Karpas-422 (cell line): ENCODE measurements at regions not wholly inside any gene's neighbourhood (a gene's known extent, or its start where the extent isn't known, plus 50 kb on each side); places are given as distances from the start of the nearest gene placed in this dataset.

Experiments
- DNase-seq: peaks from one replicate; pipeline ENCODE4 v3.0.0-alpha.2; 2015
- H2AFZ ChIP-seq: fragments of 200-600 bp; sonication (generic); 2 replicates; pipeline ENCODE4 v1.6.1; 2014; ENCODE audit warnings: antibody characterized with exemption, low read length, mixed read lengths
- H3K27ac ChIP-seq: fragments of 200-600 bp; sonication (generic); 2 replicates; pipeline ENCODE4 v1.5.1; 2014; ENCODE audit warnings: mild to moderate bottlenecking, low read length, moderate library complexity
- H3K27me3 ChIP-seq: fragments of 200-600 bp; sonication (generic); 2 replicates; pipeline ENCODE4 v1.6.1; 2014; ENCODE audit warnings: low read length, mixed read lengths
- H3K36me3 ChIP-seq: fragments of 200-600 bp; sonication (generic); 2 replicates; pipeline ENCODE4 v1.6.1; 2014; ENCODE audit warnings: low read length, mixed read lengths; ENCODE audit not compliant: insufficient read depth
- H3K4me1 ChIP-seq: fragments of 200-600 bp; sonication (generic); 2 replicates; pipeline ENCODE4 v1.6.1; 2014; ENCODE audit warnings: mild to moderate bottlenecking, low read length, mixed read lengths
- H3K4me2 ChIP-seq: fragments of 200-600 bp; sonication (generic); 2 replicates; pipeline ENCODE4 v1.6.1; 2014; ENCODE audit warnings: low read length, low read depth, mild to moderate bottlenecking; ENCODE audit not compliant: poor library complexity, severe bottlenecking
- H3K4me3 ChIP-seq: fragments of 200-600 bp; sonication (generic); 2 replicates; pipeline ENCODE4 v1.5.1; 2014; ENCODE audit warnings: mild to moderate bottlenecking, antibody characterized with exemption, low read length, mixed read lengths
- H3K79me2 ChIP-seq: fragments of 200-600 bp; sonication (generic); 2 replicates; pipeline ENCODE4 v1.6.1; 2014; ENCODE audit warnings: mild to moderate bottlenecking, low read length, mixed read lengths
- H3K9ac ChIP-seq: fragments of 200-600 bp; sonication (generic); 2 replicates; pipeline ENCODE4 v1.6.0; 2014; ENCODE audit warnings: low read length
- H3K9me2 ChIP-seq: fragments of 200-600 bp; sonication (generic), shearing (Covaris generic); replicated peaks from 2 replicates; pipeline ENCODE4 v1.6.0; 2014; ENCODE audit warnings: mild to moderate bottlenecking, low read length, moderate library complexity; ENCODE audit not compliant: insufficient read depth
- H3K9me3 ChIP-seq: fragments of 300-700, 200-600 bp; sonication (generic); 2 replicates; pipeline ENCODE4 v1.6.1; 2014; ENCODE audit warnings: low read length, mixed read lengths
- H4K20me1 ChIP-seq: fragments of 200-600 bp; sonication (generic); 2 replicates; pipeline ENCODE4 v1.6.1; 2014; ENCODE audit warnings: mild to moderate bottlenecking, antibody characterized with exemption, low read length, low read depth; ENCODE audit not compliant: insufficient read depth

GRCh38 chr10:91071786-91072185, 148.7 kb upstream of the PCGF5 start:
- no peaks in the 10 kb centered on the region for H3K27me3 ChIP-seq
- no peak for DNase-seq
- no peaks in the 10 kb centered on the region for H4K20me1 ChIP-seq

GRCh38 chr10:91073286-91073979, 147.0 kb upstream of the PCGF5 start:
- Histone ChIP-seq H3K27ac (no peak overlapping the region), H3K9me2 (no peaks in the 10 kb centered on the region), H2AFZ (no peak overlapping the region), H3K27me3 (no peaks in the 10 kb centered on the region), H3K4me2 (no peak overlapping the region), H3K79me2 (no peaks in the 10 kb centered on the region), H3K4me3 (no peak overlapping the region), H4K20me1 (no peaks in the 10 kb centered on the region), H3K9ac (no peak overlapping the region), H3K4me1 (no peaks in the 10 kb centered on the region), H3K36me3 (no peaks in the 10 kb centered on the region), H3K9me3 (no peaks in the 10 kb centered on the region)
- DNase-seq: no peak

More at GRCh38 chr10:91071786-91072185, 148.7 kb upstream of the PCGF5 start:
- H3K9ac ChIP-seq: no peak overlapping the region
- H3K4me3 ChIP-seq: no peak overlapping the region
- H3K4me2 ChIP-seq: no peak overlapping the region
- H3K27ac ChIP-seq: no peak overlapping the region
- H3K9me2 ChIP-seq: no peaks in the 10 kb centered on the region
- H2AFZ ChIP-seq: no peak overlapping the region
- H3K79me2 ChIP-seq: no peaks in the 10 kb centered on the region
- H3K9me3 ChIP-seq: no peaks in the 10 kb centered on the region
- no peaks in the 10 kb centered on the region for H3K4me1 ChIP-seq
- H3K36me3 ChIP-seq: no peaks in the 10 kb centered on the region

GRCh38 chr10:91076991-91077548, 143.4 kb upstream of the PCGF5 start:
- DNase-seq: no peak
- Histone ChIP-seq H3K27me3 (no peaks in the 10 kb centered on the region), H3K9ac (no peak overlapping the region), H3K9me3 (no peaks in the 10 kb centered on the region), H3K4me2 (no peak overlapping the region), H3K36me3 (no peaks in the 10 kb centered on the region), H3K4me3 (no peak overlapping the region), H3K79me2 (no peaks in the 10 kb centered on the region), H2AFZ (no peak overlapping the region), H3K27ac (no peak overlapping the region), H3K4me1 (no peaks in the 10 kb centered on the region), H3K9me2 (no peaks in the 10 kb centered on the region), H4K20me1 (no peaks in the 10 kb centered on the region)

- no peak overlapping the region for H3K9ac ChIP-seq
Observed at GRCh38 chr10:91077549-91078071, 142.9 kb upstream of the PCGF5 start.

GRCh38 chr10:91080776-91081175, 139.7 kb upstream of the PCGF5 start:
- Histone ChIP-seq H3K4me2 (no peak overlapping the region), H3K36me3 (no peaks in the 10 kb centered on the region), H3K27ac (no peak overlapping the region), H3K79me2 (no peaks in the 10 kb centered on the region), H3K9ac (no peak overlapping the region), H4K20me1 (no peaks in the 10 kb centered on the region), H3K27me3 (no peaks in the 10 kb centered on the region), H3K9me2 (no peaks in the 10 kb centered on the region), H3K9me3 (no peaks in the 10 kb centered on the region), H3K4me1 (no peaks in the 10 kb centered on the region), H2AFZ (no peak overlapping the region), H3K4me3 (no peak overlapping the region)
- DNase-seq: no peak

More at GRCh38 chr10:91077549-91078071, 142.9 kb upstream of the PCGF5 start:
- Histone ChIP-seq H4K20me1 (no peaks in the 10 kb centered on the region), H3K9me2 (no peaks in the 10 kb centered on the region), H3K27me3 (no peaks in the 10 kb centered on the region), H3K4me3 (no peak overlapping the region), H2AFZ (no peak overlapping the region), H3K79me2 (no peaks in the 10 kb centered on the region), H3K27ac (no peak overlapping the region), H3K4me1 (no peaks in the 10 kb centered on the region), H3K9me3 (no peaks in the 10 kb centered on the region), H3K4me2 (no peak overlapping the region), H3K36me3 (no peaks in the 10 kb centered on the region)
- DNase-seq: no peak

- no peaks in the 10 kb centered on the region for H3K4me1 ChIP-seq
- DNase-seq: no peak
Observed at GRCh38 chr10:91082447-91082846, 138.0 kb upstream of the PCGF5 start.

GRCh38 chr10:91088300-91089140, 131.9 kb upstream of the PCGF5 start:
- Histone ChIP-seq H3K79me2 (no peaks in the 10 kb centered on the region), H3K4me3 (no peak overlapping the region), H2AFZ (no peak overlapping the region), H3K36me3 (no peaks in the 10 kb centered on the region), H3K4me1 (no peaks in the 10 kb centered on the region), H3K27me3 (no peaks in the 10 kb centered on the region), H4K20me1 (no peaks in the 10 kb centered on the region), H3K9me2 (no peaks in the 10 kb centered on the region), H3K27ac (no peak overlapping the region), H3K9ac (no peak overlapping the region), H3K9me3 (no peaks in the 10 kb centered on the region), H3K4me2 (no peak overlapping the region)
- no peak for DNase-seq

More at GRCh38 chr10:91082447-91082846, 138.0 kb upstream of the PCGF5 start:
- H3K9me3 ChIP-seq: no peaks in the 10 kb centered on the region
- no peaks in the 10 kb centered on the region for H3K9me2 ChIP-seq
- no peaks in the 10 kb centered on the region for H3K79me2 ChIP-seq
- H3K27me3 ChIP-seq: no peaks in the 10 kb centered on the region
- H2AFZ ChIP-seq: no peak overlapping the region
- H4K20me1 ChIP-seq: no peaks in the 10 kb centered on the region
- no peak overlapping the region for H3K9ac ChIP-seq
- no peak overlapping the region for H3K27ac ChIP-seq
- H3K4me2 ChIP-seq: no peak overlapping the region
- no peak overlapping the region for H3K4me3 ChIP-seq
- H3K36me3 ChIP-seq: no peaks in the 10 kb centered on the region
